ENCODE measurements at regions not wholly inside any gene's neighbourhood (a gene's known extent, or its start where the extent isn't known, plus 50 kb on each side); places are given as distances from the start of the nearest gene placed in this dataset.

DNA sequence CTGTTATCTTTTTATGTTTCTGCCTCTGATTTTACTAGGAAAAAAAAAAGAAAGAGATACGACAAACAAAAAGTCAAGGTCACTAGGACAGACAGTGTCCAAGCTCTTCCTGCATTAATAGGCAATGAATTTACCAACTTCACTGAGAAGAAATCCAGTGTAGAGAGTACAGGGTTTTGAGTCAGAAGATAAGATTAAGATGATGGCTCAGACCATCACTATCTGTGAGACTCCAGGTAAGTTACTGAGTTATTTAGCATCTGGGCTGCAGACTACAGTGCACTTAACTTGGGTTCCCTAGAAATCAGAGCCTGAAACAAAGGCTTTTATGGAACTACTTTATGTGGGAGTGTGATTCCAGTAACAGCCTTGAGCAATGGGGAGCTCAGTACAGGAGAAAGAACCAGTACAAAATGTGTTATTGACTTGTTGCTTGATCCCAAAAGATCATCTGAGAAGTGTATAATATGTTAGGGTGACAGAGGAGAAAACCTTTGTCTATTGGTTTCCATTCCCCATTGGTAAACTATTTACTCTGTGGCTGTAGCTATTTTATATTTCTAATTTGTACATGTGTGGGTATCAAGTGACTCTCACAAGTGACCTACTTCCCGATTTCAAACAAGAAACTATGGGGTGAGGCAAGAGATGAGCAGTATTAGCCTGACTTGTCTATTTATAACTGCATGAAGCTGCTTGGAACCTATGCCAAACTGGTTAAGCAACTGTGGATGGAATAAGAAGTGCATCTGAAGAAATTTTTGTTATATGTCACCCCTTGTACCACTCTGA, 395.8 kb downstream of the RAB38 start:
- TF ChIP-seq, protein P1, sequence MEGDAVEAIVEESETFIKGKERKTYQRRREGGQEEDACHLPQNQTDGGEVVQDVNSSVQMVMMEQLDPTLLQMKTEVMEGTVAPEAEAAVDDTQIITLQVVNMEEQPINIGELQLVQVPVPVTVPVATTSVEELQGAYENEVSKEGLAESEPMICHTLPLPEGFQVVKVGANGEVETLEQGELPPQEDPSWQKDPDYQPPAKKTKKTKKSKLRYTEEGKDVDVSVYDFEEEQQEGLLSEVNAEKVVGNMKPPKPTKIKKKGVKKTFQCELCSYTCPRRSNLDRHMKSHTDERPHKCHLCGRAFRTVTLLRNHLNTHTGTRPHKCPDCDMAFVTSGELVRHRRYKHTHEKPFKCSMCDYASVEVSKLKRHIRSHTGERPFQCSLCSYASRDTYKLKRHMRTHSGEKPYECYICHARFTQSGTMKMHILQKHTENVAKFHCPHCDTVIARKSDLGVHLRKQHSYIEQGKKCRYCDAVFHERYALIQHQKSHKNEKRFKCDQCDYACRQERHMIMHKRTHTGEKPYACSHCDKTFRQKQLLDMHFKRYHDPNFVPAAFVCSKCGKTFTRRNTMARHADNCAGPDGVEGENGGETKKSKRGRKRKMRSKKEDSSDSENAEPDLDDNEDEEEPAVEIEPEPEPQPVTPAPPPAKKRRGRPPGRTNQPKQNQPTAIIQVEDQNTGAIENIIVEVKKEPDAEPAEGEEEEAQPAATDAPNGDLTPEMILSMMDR (conservative IDR thresholded peaks at IDR 0.05; ENCODE audit: low read depth in 2 of 2), result no peak
- TF ChIP-seq EZH2 (IDR thresholded peaks at IDR 0.05; ENCODE audit: low read depth, unreplicated experiment) (no peak), POLR2AphosphoS5 (IDR thresholded peaks at IDR 0.05; ENCODE audit: low read depth) (no peak), EZH2phosphoT487 (IDR thresholded peaks at IDR 0.05; ENCODE audit: unreplicated experiment) (no peak)

Measured in GM23338 (cell line).